ENCODE measurements at regions not wholly inside any gene's neighbourhood (a gene's known extent, or its start where the extent isn't known, plus 50 kb on each side); places are given as distances from the start of the nearest gene placed in this dataset.

DNA sequence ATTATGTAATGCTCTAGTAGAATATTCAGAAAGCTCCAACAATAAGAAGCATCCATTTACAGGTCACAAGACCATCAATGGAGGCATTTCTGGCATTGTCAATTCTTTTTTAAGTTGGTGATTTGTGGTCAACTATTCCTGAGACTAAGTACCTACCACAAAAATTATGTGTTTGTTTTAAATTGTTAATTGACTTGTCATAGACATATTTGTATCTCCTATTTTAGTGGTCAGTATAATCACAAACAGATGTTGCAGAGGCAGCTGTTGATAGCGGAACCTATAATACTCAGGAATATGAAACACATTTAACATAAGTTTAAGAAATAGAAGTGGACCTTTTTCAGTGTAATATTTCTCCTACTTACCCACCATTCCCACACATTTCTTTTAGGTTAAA lies 430.1 kb downstream of the CCDC85A start:
- no peak for DNase-seq (ENCODE audit: low read depth in 2 of 2)

DNA sequence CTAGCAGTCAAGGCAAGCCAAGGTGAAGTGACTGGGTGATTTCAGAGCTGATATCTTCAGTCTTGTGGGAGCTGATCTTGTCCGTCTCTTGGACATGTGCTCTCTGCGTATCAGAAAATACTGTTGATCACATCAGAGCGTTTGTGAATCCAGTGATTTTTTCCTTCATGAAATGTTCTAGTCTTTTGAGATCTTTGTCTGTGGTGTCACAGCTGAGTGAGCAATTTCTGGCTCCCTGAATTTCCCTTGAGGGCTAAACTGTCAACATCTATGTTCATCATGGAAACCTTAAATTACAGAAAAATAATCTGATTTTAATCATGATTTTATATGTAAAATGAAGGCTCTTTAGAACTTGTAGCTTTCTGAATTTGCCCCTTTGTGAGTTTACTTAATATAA lies 432.0 kb downstream of the CCDC85A start:
- no peak for DNase-seq (ENCODE audit: low read depth in 2 of 2)

DNA sequence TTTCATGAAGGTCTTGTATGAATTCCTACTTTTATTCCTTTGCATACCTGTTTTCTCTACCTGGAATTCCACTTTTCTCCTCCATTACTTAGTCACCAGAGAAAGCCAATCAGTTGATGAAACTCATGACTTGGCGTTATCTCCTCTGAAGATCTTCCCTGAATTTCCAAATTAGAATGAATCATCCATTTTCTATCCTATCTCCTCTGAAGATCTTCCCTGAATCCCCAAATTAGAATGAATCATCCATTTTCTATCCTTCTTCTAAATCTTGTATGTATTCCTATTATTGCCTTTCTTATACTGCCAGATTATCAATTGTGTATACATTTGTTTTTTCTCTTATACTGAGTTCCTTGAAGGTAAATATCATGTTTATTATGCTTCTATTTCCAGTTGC lies 440.4 kb downstream of the CCDC85A start:
- DNase-seq (ENCODE audit: low read depth in 2 of 2) = no peak

DNA sequence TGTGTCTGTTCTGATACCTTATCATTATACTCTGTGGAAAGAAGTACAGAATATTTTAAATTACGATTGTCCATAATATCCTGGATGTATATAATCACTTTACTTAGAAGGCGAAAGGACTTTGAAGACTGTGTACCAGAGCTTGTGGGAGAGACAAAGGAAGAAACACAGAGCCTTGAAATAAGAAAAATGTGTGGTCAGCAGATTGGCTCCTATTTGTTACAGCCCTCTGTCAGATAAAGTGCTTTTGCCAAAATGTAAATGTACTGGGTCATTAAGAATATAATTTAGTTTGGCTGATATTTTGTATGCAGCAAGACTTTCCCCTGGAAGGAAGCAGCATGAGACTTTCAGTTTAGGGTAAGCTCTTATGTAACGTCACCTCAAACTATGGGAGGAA lies 443.1 kb downstream of the CCDC85A start:
- DNase-seq (ENCODE audit: low read depth in 2 of 2) = no peak

DNA sequence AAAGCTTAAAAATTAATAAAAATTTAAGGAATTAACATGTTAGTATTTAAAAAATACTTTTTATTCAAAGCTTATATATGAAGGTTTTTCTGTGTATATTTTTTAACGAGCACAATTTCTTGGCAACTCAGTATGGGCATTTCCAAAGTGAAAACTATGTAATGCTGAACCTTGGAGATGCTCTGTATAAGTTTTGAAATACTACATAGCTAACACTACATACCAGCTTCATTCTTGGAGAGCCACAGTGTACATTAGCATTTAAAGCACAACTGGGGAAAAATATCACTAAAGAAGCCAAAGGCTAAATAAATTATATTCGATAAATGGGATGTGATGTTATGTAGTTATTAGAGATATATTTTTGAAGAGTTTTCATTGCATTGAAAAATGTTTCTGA lies 446.5 kb downstream of the CCDC85A start:
- DNase-seq (ENCODE audit: low read depth in 2 of 2) = no peak

DNA sequence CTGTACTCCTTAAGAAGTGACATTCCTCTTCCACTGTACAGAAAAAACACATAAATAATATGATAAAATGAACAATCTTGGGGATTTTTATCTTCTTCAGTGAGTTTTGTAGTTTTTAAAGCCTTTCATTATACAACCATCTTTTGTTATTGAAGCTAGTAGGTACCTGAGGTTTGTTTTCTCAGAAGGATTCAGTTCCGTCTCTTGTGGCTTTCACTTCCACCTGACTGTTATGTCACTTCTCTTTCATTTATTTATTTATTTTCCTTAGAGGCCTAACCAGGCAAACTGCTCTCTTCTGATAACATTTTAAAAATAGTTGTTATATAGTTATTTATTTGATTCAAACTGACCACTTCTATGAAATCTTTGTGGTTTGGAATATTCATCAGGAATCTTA lies 464.2 kb downstream of the CCDC85A start:
- DNase-seq (ENCODE audit: low read depth in 2 of 2) = no peak

DNA sequence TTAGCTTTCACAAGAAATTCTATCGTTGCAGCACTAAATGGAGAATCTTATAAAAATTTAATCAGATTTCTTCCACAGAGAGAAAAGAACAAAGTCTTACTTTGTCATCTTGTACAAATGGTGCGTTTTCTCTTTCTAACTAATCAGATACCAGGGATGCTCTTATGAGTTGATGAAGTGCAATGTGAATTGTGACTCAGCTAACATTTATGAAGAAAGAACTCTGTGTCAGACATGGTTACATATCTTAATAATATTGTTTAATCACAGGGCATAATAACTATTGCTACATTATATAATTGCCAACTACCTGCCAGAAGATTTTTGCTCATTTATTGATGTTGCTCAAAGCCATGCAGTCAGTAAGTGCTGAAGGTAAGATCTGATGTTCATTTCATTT lies 465.0 kb downstream of the CCDC85A start:
- DNase-seq (ENCODE audit: low read depth in 2 of 2) = no peak

DNA sequence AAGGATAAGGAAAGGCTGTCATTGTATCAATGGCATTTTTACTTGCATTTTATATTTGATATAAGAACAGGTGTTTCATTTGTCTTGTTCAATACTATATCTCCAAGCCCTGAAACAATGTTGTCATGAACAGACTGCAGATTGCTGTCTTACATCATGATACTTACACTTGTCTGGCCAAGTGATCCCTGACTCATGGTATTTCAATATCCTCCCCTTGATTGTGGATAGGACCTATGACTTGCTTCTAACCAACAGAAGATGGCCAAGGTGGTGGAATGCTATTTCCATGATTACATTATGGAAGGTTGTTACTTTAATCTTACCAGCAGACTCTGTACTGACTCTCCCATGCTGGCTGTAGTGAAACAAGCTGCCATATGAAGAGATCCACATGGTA lies 471.1 kb downstream of the CCDC85A start:
- no peak for DNase-seq (ENCODE audit: low read depth in 2 of 2)

DNA sequence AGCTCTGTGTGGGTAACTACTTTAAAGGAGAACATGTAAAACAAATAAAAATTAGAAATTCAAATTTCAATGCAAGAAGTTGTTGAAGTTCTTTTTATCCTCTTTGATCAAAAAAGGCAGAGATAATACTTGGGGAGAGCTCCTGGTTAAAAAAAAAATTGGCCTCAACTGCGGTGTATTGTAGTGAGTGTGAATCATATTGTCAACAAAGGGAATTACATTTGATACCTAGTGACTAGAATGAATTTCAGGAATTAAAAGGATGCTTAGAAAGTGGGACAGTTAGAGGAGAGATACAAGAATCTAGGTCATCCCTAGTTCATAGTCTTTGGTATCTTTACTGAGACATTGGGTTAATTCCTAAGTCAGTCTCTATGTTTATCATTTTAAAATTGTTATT lies 473.0 kb downstream of the CCDC85A start:
- no peak for DNase-seq (ENCODE audit: low read depth in 2 of 2)

DNA sequence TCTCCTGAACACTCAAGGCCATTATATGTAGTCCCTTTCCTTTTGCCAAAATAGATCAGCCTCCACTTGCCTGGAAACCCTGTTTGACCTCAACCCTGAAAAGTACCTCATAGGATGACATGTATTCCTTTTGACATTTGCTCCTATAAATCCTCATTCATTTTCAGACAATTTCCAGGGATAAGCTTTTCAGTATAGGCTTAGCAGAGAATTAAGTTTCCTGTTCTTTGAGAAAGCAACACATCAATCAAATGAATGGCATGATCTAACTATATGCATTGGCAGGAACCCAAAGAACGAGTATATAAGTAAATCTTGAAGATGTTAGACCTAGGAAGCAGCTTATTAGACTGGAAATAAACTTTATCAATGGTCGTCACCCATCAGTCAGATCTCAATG lies 483.0 kb downstream of the CCDC85A start:
- DNase-seq (ENCODE audit: low read depth in 2 of 2) = no peak

DNA sequence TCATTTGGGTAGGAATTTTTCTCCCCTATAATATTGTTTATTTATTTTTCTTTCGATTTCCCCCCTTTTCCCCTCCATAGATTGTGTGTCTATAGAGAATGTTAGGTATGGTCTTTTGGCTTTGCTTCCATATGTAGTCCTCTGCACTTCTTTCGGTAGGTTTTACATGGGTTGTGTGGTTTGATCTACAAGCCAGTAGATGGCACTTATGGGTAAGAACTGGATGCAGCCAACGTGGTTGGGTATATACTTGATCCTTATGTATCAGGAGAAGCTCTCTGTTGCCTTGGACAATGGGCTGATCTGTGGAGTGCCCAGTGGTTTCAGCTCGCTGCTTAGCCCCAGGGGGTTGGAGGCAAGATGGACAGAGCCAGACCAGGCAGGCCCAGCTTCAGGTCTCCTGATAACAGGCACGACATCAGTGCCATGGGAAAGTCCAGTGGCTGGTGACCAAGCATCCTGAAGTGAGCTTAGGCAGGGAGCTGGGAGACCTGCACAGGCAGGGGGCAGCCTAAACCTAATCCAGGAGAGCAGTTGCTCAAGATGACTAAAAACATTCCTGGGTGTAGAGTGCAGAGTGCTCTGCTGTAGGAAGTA lies 488.3 kb downstream of the CCDC85A start:
- DNase-seq (ENCODE audit: low read depth in 2 of 2) = no peak

DNA sequence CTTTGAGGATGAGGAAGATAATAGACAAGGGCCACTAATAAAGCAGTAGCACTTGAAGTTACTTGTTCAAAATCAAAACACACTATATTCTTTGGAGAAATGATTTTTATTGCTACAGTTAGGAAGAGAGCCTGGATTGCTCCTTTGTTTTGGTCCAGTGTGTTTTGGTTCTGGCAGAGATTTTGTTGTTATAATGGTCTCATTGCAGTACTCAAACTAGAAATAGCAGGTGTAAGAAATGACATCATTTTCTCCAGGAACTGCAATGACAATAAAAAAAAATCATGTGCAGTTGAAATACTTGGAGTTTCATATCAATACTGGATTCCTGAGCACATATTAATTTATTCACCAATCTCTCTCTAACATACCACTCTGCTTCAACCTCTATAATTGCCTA lies 490.3 kb downstream of the CCDC85A start:
- no peak for DNase-seq (ENCODE audit: low read depth in 2 of 2)

DNA sequence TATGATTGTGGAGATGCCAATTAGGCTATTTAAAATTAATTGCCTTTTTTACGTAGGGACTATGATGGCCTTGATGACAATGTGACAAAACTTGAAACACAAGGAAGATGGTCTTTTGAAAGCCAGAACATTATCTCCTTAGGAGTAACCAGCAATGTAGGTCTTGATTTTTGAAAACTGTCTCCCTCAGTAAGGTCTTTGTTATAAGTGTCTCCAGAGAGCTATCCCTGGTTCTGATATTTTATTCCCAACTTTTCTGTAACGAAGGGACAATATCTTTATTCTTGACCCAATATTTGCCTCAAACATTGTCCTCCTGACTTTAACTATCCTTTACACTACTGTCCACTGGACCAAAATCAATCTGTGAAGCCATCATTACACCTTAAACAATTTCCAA lies 493.2 kb downstream of the CCDC85A start:
- no peak for DNase-seq (ENCODE audit: low read depth in 2 of 2)

DNA sequence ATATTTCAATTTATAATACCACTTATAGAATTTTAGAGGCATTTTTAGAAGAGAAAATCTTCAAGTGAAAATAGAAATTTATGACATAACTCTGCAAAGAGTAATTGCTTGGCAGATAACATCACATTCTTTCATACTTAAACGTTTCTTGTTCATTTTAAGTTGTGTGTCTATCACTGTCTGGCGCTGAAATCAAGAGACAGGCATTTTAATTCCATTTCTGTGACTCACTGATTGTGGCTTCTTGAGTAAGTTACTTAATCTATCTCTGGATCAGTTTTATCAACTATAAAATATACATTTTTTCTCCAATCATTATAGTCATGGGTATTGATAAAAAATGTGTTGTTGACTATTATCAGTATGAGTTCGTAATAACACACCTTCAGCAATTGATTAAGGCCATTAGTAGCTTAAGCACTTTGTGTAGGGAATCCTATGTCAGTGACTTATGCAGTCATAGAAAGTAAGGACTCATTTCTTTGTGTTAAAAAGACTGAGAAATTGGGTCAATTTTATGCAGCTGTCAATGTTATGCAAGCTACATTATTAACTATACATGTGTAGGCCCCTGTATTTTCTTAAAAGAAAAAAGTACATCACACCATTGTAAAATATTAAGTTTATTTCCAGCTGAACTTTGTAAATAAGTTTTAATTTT lies 497.3 kb downstream of the CCDC85A start:
- DNase-seq (ENCODE audit: low read depth in 2 of 2) = no peak

DNA sequence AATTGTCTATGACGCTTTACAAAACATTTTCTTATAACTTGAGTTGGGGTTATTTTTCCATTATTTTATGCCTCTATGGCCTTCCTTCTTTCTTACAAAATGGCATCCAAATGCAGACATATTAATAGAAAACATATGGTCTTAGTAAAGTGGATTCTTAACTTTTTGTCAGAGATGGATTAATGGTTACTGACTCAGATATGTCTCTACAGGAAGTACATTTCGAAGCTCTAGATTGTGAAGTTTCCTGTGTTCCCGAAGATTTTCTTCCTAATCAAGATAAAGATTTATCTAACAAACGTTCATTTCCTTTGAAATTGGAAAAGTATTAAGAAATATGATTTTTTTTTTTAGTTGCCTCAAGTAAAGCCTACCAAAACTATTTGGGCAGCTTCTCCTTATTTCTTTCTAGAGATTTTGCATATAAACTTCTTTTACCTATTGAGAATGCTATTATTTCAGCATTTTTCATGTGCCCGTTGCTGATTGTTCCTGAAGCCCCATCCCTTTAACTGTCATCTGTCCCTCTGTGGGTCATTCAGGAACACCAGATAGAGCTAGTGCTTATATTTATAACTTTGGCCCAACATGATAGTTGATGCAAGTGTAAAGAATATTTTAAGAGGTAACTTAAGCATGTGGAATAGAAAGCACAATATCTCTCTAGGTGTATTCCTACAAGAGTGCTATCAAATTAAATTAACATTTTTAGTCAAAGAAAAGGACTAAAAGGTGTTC lies 498.0 kb downstream of the CCDC85A start:
- DNase-seq (ENCODE audit: low read depth in 2 of 2) = no peak

DNA sequence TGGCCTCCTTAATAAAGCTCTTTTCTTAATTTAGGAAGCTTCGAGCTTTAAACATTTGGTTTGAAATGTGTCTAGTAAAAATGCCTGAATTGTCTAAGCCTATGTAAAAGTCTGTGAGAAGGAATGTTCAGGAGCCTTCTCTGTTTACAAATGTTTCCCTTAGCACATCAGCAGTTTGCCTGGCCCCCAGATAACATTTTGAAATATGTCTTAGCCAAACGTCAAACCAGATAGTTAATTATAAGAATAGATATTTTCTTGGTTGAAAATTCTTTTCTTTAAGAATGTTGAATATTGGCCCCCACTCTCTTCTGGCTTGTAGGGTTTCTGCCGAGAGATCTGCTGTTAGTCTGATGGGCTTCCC lies 498.6 kb downstream of the CCDC85A start:
- DNase-seq (ENCODE audit: low read depth in 2 of 2) = no peak

DNA sequence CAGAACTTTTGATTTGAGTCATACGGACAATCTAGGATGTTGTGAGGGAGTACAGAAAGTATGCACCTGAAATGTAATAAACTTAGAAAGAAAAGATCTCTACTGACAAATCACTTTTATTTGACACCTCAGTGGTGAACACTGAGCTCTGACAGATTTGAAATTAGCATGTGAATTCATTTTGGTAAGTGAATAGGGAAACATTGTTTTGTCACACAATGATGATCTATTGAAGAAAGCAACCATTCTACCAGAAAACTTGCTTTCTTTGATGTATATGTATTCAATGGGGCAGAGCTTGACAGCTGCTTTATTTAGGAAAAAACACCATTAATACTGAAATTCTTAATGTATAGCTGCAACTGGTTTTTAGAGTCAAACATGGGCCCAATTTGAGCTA lies 500.5 kb downstream of the CCDC85A start:
- no peak for DNase-seq (ENCODE audit: low read depth in 2 of 2)

DNA sequence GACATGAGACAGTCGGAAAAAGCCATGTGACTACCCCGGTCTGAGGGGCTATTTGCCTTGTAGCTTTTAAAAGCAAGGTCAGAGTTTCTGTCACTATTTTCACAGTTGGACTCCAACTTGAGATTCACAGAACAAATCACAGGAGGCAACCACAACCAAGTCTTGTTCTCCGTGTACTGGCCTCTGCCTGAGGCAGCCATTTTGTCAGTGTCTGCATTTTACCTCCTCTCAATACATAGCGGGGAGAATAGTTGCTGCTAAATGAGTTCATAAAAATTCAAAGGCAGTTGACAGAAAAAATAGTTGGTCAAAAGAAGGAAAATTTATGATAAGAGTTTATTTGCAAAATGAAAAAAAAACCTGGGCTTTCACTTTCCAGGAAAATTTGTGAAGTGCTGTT lies 501.4 kb downstream of the CCDC85A start:
- DNase-seq (ENCODE audit: low read depth in 2 of 2) = no peak

DNA sequence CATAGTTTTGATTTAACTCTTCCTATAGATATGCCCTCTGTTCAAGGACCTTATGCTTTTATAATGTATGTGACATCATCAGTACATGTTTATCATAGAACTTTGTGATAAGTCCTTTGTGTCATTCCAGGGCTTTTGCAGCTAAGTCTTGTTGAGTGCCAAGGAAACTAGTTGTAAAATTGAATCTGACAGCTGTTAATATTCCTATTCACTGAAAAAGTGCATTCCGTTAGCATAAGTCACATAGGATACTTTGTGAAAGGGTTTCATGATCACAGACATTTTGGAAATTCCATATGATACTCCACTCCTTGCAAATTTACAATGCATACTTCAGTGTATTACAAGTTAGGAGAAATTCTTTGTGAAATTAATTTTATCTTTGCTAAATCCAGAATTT lies 503.4 kb downstream of the CCDC85A start:
- no peak for DNase-seq (ENCODE audit: low read depth in 2 of 2)

DNA sequence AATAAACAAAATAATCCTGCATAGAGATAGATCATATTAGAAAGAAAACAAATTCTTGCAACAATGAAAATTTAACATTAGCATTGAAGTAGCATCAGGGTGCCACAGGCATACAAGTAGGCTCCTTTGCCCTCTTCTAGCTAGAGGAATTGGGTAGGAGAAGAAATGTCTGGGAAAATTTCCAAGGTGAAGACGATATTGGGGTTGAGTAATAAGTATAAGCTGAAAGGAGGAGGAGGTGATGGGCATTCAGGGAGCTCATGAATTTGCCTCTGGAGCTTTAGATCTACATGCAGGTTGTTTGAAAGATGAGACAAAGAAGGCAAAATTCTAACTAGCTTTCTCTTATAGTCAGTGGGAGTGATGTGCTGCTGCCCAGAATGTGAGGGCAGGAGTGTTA lies 504.9 kb downstream of the CCDC85A start:
- DNase-seq (ENCODE audit: low read depth in 2 of 2) = no peak

DNA sequence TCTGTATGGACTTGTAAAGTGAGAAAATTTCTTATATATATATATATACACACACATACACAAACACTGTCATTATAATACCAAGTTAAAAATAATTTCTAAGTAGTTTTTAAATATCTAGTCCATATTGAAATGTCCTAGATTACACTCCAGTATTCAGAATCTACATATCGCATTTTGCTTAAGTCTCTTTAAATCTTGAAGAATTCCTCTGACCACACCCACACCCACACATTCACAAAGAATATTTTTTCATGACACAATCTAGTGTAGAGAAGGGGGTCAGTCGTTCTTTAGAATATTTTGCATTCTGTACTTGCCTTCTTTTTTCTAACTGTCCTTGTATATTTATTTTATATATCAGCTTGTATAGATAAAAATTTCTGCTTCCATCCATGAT lies 509.7 kb downstream of the CCDC85A start:
- DNase-seq (ENCODE audit: low read depth in 2 of 2) = no peak

DNA sequence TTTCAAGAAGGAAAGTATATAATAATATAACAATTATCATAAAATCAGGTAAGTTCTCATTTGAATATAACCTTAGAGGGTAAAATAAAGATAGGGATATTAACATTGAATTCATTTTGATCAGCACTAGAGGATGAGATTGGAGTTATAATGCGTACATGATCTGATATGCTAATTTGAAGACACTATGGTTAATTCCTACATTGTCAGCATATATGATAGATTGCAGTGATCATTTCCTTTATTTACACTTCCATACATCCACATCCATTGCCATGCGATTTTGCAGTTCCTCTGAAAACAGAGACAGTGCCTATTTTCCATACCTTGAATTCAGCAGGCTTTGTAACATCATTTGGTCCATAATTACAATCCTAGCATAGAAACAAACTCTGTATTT lies 519.2 kb downstream of the CCDC85A start:
- DNase-seq (ENCODE audit: low read depth in 2 of 2) = no peak

DNA sequence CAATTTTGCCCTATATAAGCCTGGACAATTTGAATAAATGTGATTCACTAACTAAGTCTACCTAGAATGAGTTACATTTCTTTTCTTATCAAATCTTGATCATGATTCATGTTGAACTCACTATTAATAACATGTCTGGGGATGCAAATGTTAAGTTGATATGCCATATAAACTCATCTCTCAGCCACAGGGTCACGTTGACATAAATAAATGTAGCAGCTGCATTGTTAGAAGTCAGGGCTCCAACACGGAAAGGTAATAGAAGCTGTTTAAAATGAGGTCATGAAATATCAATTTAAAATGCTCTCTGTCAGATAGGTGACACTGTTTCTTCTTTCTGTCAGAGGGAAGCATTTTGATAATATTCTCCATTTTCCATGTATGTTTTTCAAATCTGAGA lies 521.9 kb downstream of the CCDC85A start:
- no peak for DNase-seq (ENCODE audit: low read depth in 2 of 2)

DNA sequence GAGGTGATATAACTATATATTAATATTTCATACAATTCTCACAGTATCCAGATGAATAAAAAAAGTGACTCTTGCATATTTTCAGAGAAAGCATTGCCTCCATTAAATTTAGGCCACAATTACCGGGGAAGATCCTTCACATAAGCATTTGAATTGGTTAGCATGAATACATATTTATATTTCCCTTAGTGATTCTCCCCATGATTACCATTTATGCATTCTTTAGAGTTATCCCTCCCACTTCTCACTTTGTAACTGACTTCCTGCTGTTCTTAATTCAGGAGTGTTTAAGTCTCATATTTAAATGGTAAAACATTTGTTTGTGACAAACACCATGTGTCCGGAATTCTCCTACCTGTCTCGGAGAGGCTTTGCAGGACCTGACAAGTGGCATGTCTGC lies 523.4 kb downstream of the CCDC85A start:
- no peak for DNase-seq (ENCODE audit: low read depth in 2 of 2)
